GM12878 (cell line): ENCODE measurements at regions not wholly inside any gene's neighbourhood (a gene's known extent, or its start where the extent isn't known, plus 50 kb on each side); places are given as distances from the start of the nearest gene placed in this dataset.
"Not testable (repeated sequence)": the region's sequence is repeated elsewhere in the genome, so short reads cannot be mapped to it uniquely, and the experiment has no call there.

Source experiments
- ATAC-seq: fragments of 200-7000 bp; cut with Tn5 transposase; 3 replicates; pipeline ENCODE4 v1.9.1; 2020; ENCODE audit warnings: mild to moderate bottlenecking, moderate library complexity
- BruUV-seq: library from RNA; stranded (reverse); fragments of 400-500 nt; replicated peaks from 2 replicates; lab custom pipeline; 2021; lab: Mats Ljungman, UMichigan
- CTCF ChIA-PET: fragments of 300-600 bp; sonication (Branson Sonifier 250); formaldehyde crosslinking; extraction: SDS; loops from one replicate; lab custom pipeline; 2021; ENCODE audit warnings: inconsistent platforms; lab: Yijun Ruan, JAX
- POLR2A ChIA-PET: fragments of 350-600 bp; formaldehyde crosslinking; extraction: SDS; loops from one replicate; lab custom pipeline; 2021; ENCODE audit warnings: inconsistent platforms; lab: Charles Lee
- RAD21 ChIA-PET: fragments of 300-600 bp; sonication (Branson Sonifier 250); formaldehyde crosslinking; loops from one replicate; lab custom pipeline; 2023; ENCODE audit warnings: antibody characterized with exemption; ENCODE audit not compliant: unreplicated experiment; lab: Charles Lee
- SMC1A ChIA-PET: fragments of 300-600 bp; sonication (Branson Sonifier 250); formaldehyde crosslinking; loops from one replicate; lab custom pipeline; 2023; ENCODE audit not compliant: unreplicated experiment, uncharacterized antibody; lab: Charles Lee
- DNase-seq: peaks from one replicate; pipeline ENCODE4 v3.0.0-alpha.2; 2011; ENCODE audit warnings: low read depth, low spot score
- FAIRE-seq: peaks from 3 replicates; lab custom pipeline; 2011; peaks lifted over from hg19 to GRCh38; lab: Jason Lieb, UNC
- H2AFZ ChIP-seq: 2 replicates; pipeline ENCODE4 v1.6.0; 2011; ENCODE audit warnings: low read depth, low read length, control low read depth; ENCODE audit not compliant: control insufficient read depth
- H3K27ac ChIP-seq: 2 replicates; pipeline ENCODE4 v1.5.1; 2011; ENCODE audit warnings: control low read depth; ENCODE audit not compliant: control insufficient read depth, insufficient read depth
- H3K27me3 ChIP-seq, 2 experiments: replicated peaks in 1 of 2; 2 replicates each; pipeline versions ENCODE4 v1.6.0 to v1.6.1; 2011; ENCODE audit warnings: low read length in 1 of 2; ENCODE audit not compliant: control insufficient read depth in 2 of 2, insufficient read depth in 2 of 2
- H3K36me3 ChIP-seq, 2 experiments: 2 replicates each; pipeline ENCODE4 v1.5.1; 2011; ENCODE audit warnings: low read length in 1 of 2; ENCODE audit not compliant: control insufficient read depth in 2 of 2, insufficient read depth in 2 of 2
- H3K4me1 ChIP-seq: 2 replicates; pipeline ENCODE4 v1.6.1; 2011; ENCODE audit warnings: mild to moderate bottlenecking, low read length, moderate library complexity, mixed read lengths; ENCODE audit not compliant: control insufficient read depth, insufficient read depth
- H3K4me2 ChIP-seq: 2 replicates; pipeline ENCODE4 v1.6.0; 2011; ENCODE audit warnings: control low read depth; ENCODE audit not compliant: control insufficient read depth, insufficient read depth
- H3K4me3 ChIP-seq: fragments of 200-600 bp; sonication (generic); 2 replicates; pipeline ENCODE4 v1.5.1; 2016
- H3K79me2 ChIP-seq: 2 replicates; pipeline ENCODE4 v1.6.0; 2011; ENCODE audit warnings: low read length; ENCODE audit not compliant: control insufficient read depth, insufficient read depth
- H3K9ac ChIP-seq: 2 replicates; pipeline ENCODE4 v1.8.0; 2011; ENCODE audit warnings: low read length, control low read depth, mixed read lengths; ENCODE audit not compliant: control insufficient read depth, insufficient read depth
- H3K9me3 ChIP-seq: replicated peaks from 3 replicates; pipeline ENCODE4 v1.5.1; 2011; ENCODE audit warnings: mild to moderate bottlenecking, low read length; ENCODE audit not compliant: control insufficient read depth, insufficient read depth
- H4K20me1 ChIP-seq: 2 replicates; pipeline ENCODE4 v1.6.0; 2011; ENCODE audit not compliant: control insufficient read depth, insufficient read depth
- DPF2 ChIP-seq: fragments of 450-650 bp; IDR thresholded peaks from 2 replicates; pipeline ENCODE4 v1.6.1; 2017; ENCODE audit warnings: mild to moderate bottlenecking
- MTA2 ChIP-seq: fragments of 450-650 bp; IDR thresholded peaks from 2 replicates; pipeline ENCODE4 v1.6.1; 2016; ENCODE audit warnings: low read depth, mild to moderate bottlenecking, moderate library complexity
- NRF1 ChIP-seq: conservative IDR thresholded peaks from 2 replicates; pipeline ENCODE4 v1.6.1; 2011; ENCODE audit warnings: mild to moderate bottlenecking, low read depth, low read length, improper control_type of control experiment
- SMC3 ChIP-seq: IDR thresholded peaks from 2 replicates; pipeline ENCODE4 v1.6.1; 2011; ENCODE audit warnings: low read length, improper control_type of control experiment, borderline replicate concordance
- WGBS: methylation state at CpG from one replicate; pipeline ENCODE4 v1.1.6; 2016; ENCODE audit warnings: low lambda C conversion rate; ENCODE audit not compliant: insufficient replicate concordance, insufficient coverage; ENCODE audit errors: missing lambda C conversion rate; 5-methylcytosine and 5-hydroxymethylcytosine counted together
- in situ Hi-C: fragments of 300-500 bp; cut with MboI; formaldehyde crosslinking; loops from 9 replicates; pipeline ENCODE4 v1.14.3; 2018; ENCODE audit warnings: mixed read lengths
- intact Hi-C: fragments of 100-400 bp; cut with micrococcal nuclease; formaldehyde crosslinking; loops from one replicate; pipeline ENCODE4 v1.14.2; 2022; ENCODE audit not compliant: unreplicated experiment

DNA sequence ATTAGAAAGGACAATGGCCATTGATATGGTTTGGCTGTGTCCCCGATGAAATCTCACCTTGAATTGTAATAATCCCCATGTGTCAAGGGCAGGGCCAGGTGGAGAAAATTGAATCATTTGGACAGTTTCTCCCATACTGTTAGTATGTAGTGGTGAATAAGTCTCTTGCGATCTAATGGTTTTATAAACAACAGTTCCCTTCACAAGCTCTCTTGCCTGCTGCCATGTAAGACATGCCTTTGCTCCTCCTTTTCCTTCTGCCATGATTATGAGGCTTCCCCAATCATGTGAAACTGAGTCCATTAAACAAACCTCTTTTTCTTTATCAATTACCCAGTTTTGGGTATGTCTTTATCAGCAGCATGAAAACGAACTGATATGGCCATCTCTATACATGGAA lies 302.7 kb downstream of the SFMBT2 start:
- Histone ChIP-seq H3K4me3 (no peak overlapping the region), H3K79me2 (no peaks in the 10 kb centered on the region), H2AFZ (no peak overlapping the region), H3K27ac (no peak overlapping the region), H3K4me1 (no peaks in the 10 kb centered on the region), H3K36me3 (no peaks in the 10 kb centered on the region), H3K9ac (no peak overlapping the region), H3K9me3 (no peaks in the 10 kb centered on the region), H3K4me2 (no peak overlapping the region), H3K27me3 (no peaks in the 10 kb centered on the region), H4K20me1 (no peaks in the 10 kb centered on the region)
- ChIA-PET CTCF (interaction anchor here (1.2 kb wide), 1 partner anchor 13 kb away, joined by 3 read pairs; no protein-coding TSS in a partner anchor), RAD21 (no interaction called here), POLR2A (no interaction called here), SMC1A (no interaction called here)
- in situ Hi-C loops (no loop called here), intact Hi-C loops (no loop called here)
- FAIRE-seq = no peak
- 57% methylated on average over 3 of the region's 3 CpGs for WGBS
- DNase-seq = no peak
- ATAC-seq = no peak
- TF ChIP-seq DPF2 = no peak
- TF ChIP-seq SMC3 = no peak
- no peak for TF ChIP-seq NRF1
- BruUV-seq = no TSS peak

DNA sequence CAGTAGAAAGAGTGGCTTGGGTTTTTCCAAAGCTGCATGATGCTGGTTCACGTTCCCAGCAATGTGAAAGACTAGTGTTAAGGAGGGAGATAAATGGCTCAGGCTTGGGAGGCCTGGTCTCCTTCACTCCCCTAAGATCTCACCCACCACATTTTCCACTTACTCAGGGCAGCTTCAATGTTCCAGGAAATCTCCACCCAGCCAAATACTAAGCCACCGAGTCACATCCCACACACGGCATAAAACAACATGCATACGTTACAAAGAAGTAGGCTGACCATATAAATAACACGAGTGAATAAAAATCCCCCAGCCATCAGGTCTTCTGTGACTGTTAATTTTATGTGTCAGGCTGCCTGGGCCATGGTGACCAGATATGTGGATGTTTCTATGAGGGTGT lies 303.5 kb downstream of the SFMBT2 start:
- Histone ChIP-seq H3K79me2 (no peaks in the 10 kb centered on the region), H3K4me1 (no peaks in the 10 kb centered on the region), H4K20me1 (no peaks in the 10 kb centered on the region), H3K27ac (no peak overlapping the region), H3K9ac (no peak overlapping the region), H3K4me3 (no peak overlapping the region), H2AFZ (no peak overlapping the region), H3K4me2 (no peak overlapping the region), H3K27me3 (no peaks in the 10 kb centered on the region), H3K9me3 (no peaks in the 10 kb centered on the region), H3K36me3 (no peaks in the 10 kb centered on the region)
- TF ChIP-seq MTA2 = no peak
- CTCF ChIA-PET = interaction anchor here (1.4 kb wide), 1 partner anchor 14 kb away, joined by 4 read pairs; no protein-coding TSS in a partner anchor
- SMC1A ChIA-PET = no interaction called here
- POLR2A ChIA-PET = no interaction called here
- RAD21 ChIA-PET = no interaction called here
- FAIRE-seq (no peak), ATAC-seq (no peak), DNase-seq (no peak)
- intact Hi-C loops = no loop called here
- in situ Hi-C loops = no loop called here
- WGBS = 38% methylated on average over 5 of the region's 5 CpGs
- no TSS peak for BruUV-seq

DNA sequence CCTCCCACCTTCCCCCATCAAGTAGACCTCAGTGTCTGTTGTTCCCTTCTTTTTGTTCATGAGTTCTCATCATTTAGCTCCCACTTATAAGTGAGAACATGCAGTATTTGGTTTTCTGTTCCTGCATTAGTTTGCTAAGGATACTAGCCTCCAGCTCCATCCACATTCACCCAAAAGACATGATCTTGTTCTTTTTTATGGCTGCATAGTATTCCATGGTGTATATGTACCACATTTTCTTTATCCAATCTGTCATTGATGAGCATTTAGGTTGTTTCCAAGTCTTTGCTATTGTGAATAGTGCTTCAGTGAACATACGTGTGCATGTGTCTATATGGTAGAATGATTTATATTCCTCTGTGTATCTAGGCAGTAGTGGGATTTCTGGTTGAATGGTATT lies 306.5 kb downstream of the SFMBT2 start:
- DNase-seq, H3K27me3 ChIP-seq, H3K9me3 ChIP-seq, H3K79me2 ChIP-seq, in situ Hi-C loops, FAIRE-seq, ATAC-seq, intact Hi-C loops, H3K27ac ChIP-seq, POLR2A ChIA-PET, BruUV-seq, H3K4me2 ChIP-seq, RAD21 ChIA-PET, H4K20me1 ChIP-seq, H3K36me3 ChIP-seq, H3K9ac ChIP-seq, CTCF ChIA-PET, H3K4me1 ChIP-seq, H3K4me3 ChIP-seq, H2AFZ ChIP-seq: not testable (repeated sequence)
- SMC1A ChIA-PET = interaction anchor here (1.2 kb wide), 1 partner anchor 184 kb away, joined by 3 read pairs; no protein-coding TSS in a partner anchor
- 28% methylated on average over 1 of the region's 1 CpG for WGBS
